ENCODE measurements at regions not wholly inside any gene's neighbourhood (a gene's known extent, or its start where the extent isn't known, plus 50 kb on each side); places are given as distances from the start of the nearest gene placed in this dataset.

GRCh38 chr16:60478810-60479209 lies 1557.4 kb downstream of the CDH8 start:
- TF ChIP-seq CTCF (IDR thresholded peaks at IDR 0.05), result no peak
- Mint-ChIP-seq H3K4me1 (ENCODE audit: unreplicated experiment) (no peaks in the 10 kb centered on the region), H3K27me3 (ENCODE audit: unreplicated experiment) (peaks cover 2% of the 10 kb centered on the region), H3K4me3 (ENCODE audit: unreplicated experiment) (no peak overlapping the region), H3K27ac (ENCODE audit: unreplicated experiment) (no peak overlapping the region), H3K9me3 (ENCODE audit: unreplicated experiment) (no peaks in the 10 kb centered on the region), H3K36me3 (ENCODE audit: unreplicated experiment) (no peaks in the 10 kb centered on the region)
- no peak for DNase-seq (ENCODE audit: extremely low spot score, unreplicated experiment)

- Mint-ChIP-seq H3K27me3 (ENCODE audit: unreplicated experiment) (no peaks in the 10 kb centered on the region), H3K36me3 (ENCODE audit: unreplicated experiment) (no peaks in the 10 kb centered on the region), H3K27ac (ENCODE audit: unreplicated experiment) (no peak overlapping the region), H3K9me3 (ENCODE audit: unreplicated experiment) (peaks cover 4% of the 10 kb centered on the region), H3K4me3 (ENCODE audit: unreplicated experiment) (no peak overlapping the region), H3K4me1 (ENCODE audit: unreplicated experiment) (no peaks in the 10 kb centered on the region)
- TF ChIP-seq CTCF (IDR thresholded peaks at IDR 0.05), result no peak
- DNase-seq (ENCODE audit: extremely low spot score, unreplicated experiment), result no peak
Measured at GRCh38 chr16:60463986-60464385, 1572.3 kb downstream of the CDH8 start.

- Mint-ChIP-seq H3K36me3 (ENCODE audit: unreplicated experiment) (no peaks in the 10 kb centered on the region), H3K27me3 (ENCODE audit: unreplicated experiment) (no peaks in the 10 kb centered on the region), H3K4me3 (ENCODE audit: unreplicated experiment) (no peak overlapping the region), H3K27ac (ENCODE audit: unreplicated experiment) (no peak overlapping the region), H3K4me1 (ENCODE audit: unreplicated experiment) (no peaks in the 10 kb centered on the region), H3K9me3 (ENCODE audit: unreplicated experiment) (peaks cover 8% of the 10 kb centered on the region)
- TF ChIP-seq CTCF (IDR thresholded peaks at IDR 0.05), result no peak
- DNase-seq (ENCODE audit: extremely low spot score, unreplicated experiment), result no peak
Measured at GRCh38 chr16:60459463-60459862, 1576.8 kb downstream of the CDH8 start.

GRCh38 chr16:60458255-60458654 lies 1578.0 kb downstream of the CDH8 start:
- DNase-seq (ENCODE audit: extremely low spot score, unreplicated experiment), result no peak
- Mint-ChIP-seq H3K27ac (ENCODE audit: unreplicated experiment) (no peak overlapping the region), H3K36me3 (ENCODE audit: unreplicated experiment) (no peaks in the 10 kb centered on the region), H3K9me3 (ENCODE audit: unreplicated experiment) (peaks cover 8% of the 10 kb centered on the region), H3K4me3 (ENCODE audit: unreplicated experiment) (no peak overlapping the region), H3K27me3 (ENCODE audit: unreplicated experiment) (no peaks in the 10 kb centered on the region), H3K4me1 (ENCODE audit: unreplicated experiment) (no peaks in the 10 kb centered on the region)
- no peak for TF ChIP-seq CTCF (IDR thresholded peaks at IDR 0.05)

- no peak overlapping the region for H3K4me3 Mint-ChIP-seq (ENCODE audit: unreplicated experiment)
- TF ChIP-seq CTCF (IDR thresholded peaks at IDR 0.05), result no peak
- DNase-seq (ENCODE audit: extremely low spot score, unreplicated experiment), result no peak
- H3K27me3 Mint-ChIP-seq (ENCODE audit: unreplicated experiment), result no peaks in the 10 kb centered on the region
- peaks cover 5% of the 10 kb centered on the region for H3K9me3 Mint-ChIP-seq (ENCODE audit: unreplicated experiment)
- no peaks in the 10 kb centered on the region for H3K4me1 Mint-ChIP-seq (ENCODE audit: unreplicated experiment)
- no peaks in the 10 kb centered on the region for H3K36me3 Mint-ChIP-seq (ENCODE audit: unreplicated experiment)
- H3K27ac Mint-ChIP-seq (ENCODE audit: unreplicated experiment), result no peak overlapping the region
Measured at GRCh38 chr16:60452646-60453045, 1583.6 kb downstream of the CDH8 start.
